HG02610 (cell line): ENCODE measurements at regions not wholly inside any gene's neighbourhood (a gene's known extent, or its start where the extent isn't known, plus 50 kb on each side); places are given as distances from the start of the nearest gene placed in this dataset.

Source experiments
- ATAC-seq: cut with Tn5 transposase; IDR thresholded peaks from one replicate; pipeline ENCODE4 v1.9.1; 2021; ENCODE audit warnings: mild to moderate bottlenecking, moderate library complexity; ENCODE audit not compliant: unreplicated experiment

- no peak for ATAC-seq
Measured at GRCh38 chr4:77360451-77360850, 203.4 kb downstream of the CCNG2 start.

GRCh38 chr4:77366876-77367275, 209.9 kb downstream of the CCNG2 start:
- peak; percentile 85 for ATAC-seq

GRCh38 chr4:77367638-77368037, 210.6 kb downstream of the CCNG2 start:
- no peak for ATAC-seq

DNA sequence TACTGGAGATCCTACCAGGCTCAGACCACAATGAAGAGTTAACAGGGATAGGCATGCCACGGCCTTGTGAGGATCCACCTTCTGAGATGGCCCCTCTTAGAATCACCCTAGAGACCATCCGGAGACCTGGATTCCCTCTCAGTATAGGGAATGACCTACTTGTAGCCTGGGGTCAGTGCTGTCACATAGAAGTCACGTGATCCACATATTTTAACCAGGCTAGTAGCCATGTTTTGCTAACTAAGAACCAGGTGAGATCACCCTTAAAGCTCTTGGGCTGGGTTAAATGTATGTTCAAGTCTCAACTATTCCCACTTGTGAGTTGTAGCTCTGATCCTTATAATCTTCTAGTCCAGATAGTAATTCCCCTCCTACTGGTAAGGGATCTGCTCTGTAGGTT, 215.4 kb downstream of the CCNG2 start:
- ATAC-seq, result no peak

- no peak for ATAC-seq
Measured at GRCh38 chr4:77375866-77376607, 219.0 kb downstream of the CCNG2 start.

- no peak for ATAC-seq
Measured at GRCh38 chr4:77376788-77377460, 219.9 kb downstream of the CCNG2 start.

DNA sequence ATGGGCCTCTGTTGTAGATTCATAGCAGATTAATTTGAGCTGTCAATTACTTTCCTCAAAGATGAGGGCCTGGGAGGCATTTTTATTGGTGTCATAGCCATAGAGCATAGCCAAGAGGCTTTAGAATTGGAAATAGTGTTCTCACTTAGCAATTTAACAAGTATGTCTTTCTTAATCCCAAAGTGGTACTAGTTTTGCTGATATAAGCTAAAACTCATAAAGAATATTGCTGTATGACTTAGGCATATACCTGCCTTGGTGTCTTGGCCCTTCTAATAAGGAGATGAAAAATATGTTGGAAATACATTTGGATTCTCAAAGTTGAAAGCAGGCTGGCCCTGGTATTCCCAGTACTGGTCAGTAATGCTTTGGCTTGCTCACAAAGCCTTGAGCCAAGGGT, 221.5 kb upstream of the CXCL13 start:
- ATAC-seq, result no peak

DNA sequence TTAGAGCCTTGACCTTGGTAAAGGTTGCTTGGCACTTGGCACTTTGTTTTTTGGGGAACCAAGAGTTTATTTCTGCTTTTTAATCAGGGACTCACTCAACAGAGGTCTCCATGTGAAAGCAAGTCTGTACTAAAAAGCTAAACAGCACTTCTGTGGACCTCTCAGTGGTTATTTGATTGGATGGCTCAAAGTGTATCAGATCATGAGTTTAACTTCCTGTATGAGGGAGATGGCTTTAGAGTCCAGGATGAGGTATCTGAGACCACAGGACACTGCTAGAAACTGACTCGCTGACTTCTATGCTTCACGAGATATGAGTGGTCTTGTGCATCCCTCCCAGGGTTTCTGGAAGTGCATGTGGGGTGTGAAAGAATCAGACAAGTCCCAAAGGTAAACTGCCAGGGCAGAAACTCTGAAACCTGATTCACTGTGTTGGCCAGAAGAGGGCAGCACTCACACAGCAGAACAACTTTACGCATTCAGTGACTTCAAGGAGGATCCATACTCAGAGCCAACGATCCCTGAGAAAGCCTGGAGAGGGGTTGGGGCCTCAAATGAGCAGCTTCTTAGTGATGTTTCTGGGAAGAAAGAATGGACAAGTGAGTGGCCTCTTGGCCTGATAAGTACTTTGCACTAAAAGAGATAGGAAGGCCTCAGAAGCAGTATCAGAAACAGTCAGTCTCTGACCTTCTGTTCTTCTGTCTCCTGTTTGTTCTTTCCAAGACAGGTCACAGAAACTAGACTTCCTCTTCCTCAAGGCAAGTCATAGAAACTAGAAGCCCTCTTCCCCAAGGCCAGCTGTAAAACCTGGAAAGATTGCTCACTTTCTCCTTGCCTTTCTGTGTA, 220.3 kb upstream of the CXCL13 start:
- ATAC-seq, result peak; percentile 67

- ATAC-seq, result no peak
Measured at GRCh38 chr4:77393996-77394395, 211.6 kb upstream of the CXCL13 start.

GRCh38 chr4:77395481-77395880, 210.1 kb upstream of the CXCL13 start:
- no peak for ATAC-seq

GRCh38 chr4:77398256-77398655, 207.4 kb upstream of the CXCL13 start:
- ATAC-seq, result no peak

- ATAC-seq, result no peak
Measured at GRCh38 chr4:77399831-77400230, 205.8 kb upstream of the CXCL13 start.

DNA sequence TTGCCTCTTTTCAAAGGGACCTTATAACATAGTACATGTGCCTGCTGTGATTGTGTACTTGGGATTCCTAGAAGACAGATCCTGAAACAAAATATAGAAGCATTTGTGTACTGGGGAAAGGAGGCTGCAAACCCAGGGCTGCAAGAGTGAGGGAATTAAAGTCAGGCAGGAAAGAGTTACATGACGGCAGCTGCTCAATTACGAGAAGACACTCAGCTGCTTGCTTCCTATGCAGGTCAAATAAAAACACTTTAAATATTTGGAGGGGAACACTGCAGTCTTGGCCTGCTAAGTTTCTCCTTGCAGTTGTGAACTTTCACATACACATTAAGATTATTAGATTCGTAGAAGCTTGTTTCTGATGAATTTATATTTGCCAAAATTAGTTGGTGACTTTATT, 191.9 kb upstream of the CXCL13 start:
- ATAC-seq, result no peak

- no peak for ATAC-seq
Measured at GRCh38 chr4:77415689-77416088, 189.9 kb upstream of the CXCL13 start.

DNA sequence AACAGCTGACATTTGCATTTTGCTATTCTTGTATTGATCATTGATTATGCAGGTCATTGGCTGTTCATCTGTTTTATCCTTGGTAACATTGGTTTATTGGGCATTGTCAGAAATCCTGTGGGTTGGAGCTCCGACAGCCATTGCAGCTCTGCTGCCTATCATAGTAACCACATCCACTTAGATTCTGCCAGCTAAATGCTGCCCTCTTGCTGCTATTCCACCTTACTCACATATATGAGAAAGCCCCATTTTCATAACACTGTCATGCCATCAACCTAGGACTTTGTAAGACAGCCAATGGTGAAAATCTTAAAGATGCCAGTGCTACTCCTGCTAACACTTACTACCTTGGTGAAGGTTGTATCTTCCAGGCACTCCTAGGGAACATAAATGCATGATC, 187.3 kb upstream of the CXCL13 start:
- ATAC-seq, result no peak

GRCh38 chr4:77430847-77431246, 174.8 kb upstream of the CXCL13 start:
- no peak for ATAC-seq

DNA sequence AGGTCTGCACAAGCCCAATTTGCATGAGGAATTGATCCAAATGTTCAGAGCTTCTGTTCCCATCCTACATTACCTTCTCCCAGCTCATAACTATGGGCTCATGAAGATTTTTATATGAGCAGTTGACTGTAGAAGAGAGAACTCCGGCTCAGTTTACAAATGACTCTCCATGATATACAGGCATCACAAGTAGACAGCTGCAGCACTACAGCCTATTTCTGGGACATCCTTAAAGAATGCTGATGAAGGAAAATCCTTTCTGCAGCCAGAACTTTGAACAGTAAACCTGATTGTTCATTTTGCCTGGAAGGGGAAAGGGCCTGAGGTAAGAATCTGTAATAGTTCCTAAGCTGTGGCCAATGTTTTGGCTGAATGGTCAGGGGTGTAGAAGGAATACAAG, 174.1 kb upstream of the CXCL13 start:
- no peak for ATAC-seq

- ATAC-seq, result no peak
Measured at GRCh38 chr4:77432717-77433417, 172.8 kb upstream of the CXCL13 start.

GRCh38 chr4:77433418-77433733, 172.2 kb upstream of the CXCL13 start:
- peak; percentile 79 for ATAC-seq

DNA sequence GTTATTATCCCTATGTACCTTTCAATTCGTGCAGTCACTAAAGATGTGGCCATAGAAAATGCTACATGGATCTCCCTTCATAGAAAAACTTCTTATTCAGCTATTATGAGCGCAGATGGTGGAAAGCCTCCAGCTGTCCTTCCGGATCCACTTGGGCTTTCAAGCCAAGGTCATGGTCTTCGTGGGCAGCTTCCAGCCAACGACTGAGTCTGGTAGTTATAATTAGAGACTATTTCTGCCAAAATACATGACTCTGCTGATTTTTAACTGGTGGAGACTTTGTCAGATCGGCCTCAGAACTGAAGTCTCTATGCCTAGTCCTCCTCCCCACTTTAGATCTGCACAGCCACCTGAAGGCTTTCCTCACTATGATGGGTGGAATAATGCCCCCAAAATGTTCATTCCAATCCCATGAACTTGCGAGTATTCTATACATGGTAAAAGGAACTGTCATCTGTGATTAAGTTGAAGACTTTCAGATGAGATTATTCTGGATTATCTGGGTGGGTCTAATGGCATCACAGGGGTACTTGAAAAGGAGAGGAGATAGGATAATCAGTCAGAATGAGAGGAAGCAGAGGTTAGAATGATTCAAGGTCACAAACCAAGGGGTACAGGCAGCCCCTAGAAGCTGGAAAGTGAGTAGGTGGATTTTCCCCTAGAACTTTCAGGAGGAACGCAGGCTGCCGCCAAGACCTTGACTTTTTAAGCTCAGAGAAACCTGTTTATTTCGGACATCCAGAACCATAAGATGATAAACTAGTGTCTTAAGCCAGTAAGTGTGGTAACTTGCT, 171.1 kb upstream of the CXCL13 start:
- no peak for ATAC-seq
